ENCODE measurements at regions not wholly inside any gene's neighbourhood (a gene's known extent, or its start where the extent isn't known, plus 50 kb on each side); places are given as distances from the start of the nearest gene placed in this dataset.

DNA sequence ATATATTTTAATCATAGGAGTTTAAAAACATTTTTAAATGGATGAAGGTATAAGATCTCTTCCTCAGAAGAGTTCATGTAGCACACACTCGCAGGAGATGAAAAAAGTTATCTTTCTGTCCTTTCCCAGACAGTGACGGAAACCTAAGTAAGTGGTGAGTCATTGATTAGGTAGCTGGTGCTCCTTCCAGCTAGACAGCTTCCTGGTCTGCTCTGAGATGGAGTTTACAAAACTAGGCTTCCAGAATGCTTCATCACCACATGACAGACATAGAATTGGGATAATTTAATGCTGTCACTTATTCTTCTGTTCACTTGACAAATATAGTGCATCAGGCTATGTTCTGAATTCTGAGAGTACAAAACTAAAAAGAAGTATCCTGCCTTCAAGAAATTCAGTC lies 2393.0 kb upstream of the C9orf72 start (continued):
- no peak for TF ChIP-seq PRPF4 (IDR thresholded peaks at IDR 0.05; ENCODE audit: insufficient read depth, low read depth, low read length, poor library complexity, severe bottlenecking)
- TF ChIP-seq PHB2 (IDR thresholded peaks at IDR 0.05; ENCODE audit: low read depth) = no peak
- TF ChIP-seq, protein P1, sequence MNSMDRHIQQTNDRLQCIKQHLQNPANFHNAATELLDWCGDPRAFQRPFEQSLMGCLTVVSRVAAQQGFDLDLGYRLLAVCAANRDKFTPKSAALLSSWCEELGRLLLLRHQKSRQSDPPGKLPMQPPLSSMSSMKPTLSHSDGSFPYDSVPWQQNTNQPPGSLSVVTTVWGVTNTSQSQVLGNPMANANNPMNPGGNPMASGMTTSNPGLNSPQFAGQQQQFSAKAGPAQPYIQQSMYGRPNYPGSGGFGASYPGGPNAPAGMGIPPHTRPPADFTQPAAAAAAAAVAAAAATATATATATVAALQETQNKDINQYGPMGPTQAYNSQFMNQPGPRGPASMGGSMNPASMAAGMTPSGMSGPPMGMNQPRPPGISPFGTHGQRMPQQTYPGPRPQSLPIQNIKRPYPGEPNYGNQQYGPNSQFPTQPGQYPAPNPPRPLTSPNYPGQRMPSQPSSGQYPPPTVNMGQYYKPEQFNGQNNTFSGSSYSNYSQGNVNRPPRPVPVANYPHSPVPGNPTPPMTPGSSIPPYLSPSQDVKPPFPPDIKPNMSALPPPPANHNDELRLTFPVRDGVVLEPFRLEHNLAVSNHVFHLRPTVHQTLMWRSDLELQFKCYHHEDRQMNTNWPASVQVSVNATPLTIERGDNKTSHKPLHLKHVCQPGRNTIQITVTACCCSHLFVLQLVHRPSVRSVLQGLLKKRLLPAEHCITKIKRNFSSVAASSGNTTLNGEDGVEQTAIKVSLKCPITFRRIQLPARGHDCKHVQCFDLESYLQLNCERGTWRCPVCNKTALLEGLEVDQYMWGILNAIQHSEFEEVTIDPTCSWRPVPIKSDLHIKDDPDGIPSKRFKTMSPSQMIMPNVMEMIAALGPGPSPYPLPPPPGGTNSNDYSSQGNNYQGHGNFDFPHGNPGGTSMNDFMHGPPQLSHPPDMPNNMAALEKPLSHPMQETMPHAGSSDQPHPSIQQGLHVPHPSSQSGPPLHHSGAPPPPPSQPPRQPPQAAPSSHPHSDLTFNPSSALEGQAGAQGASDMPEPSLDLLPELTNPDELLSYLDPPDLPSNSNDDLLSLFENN (IDR thresholded peaks at IDR 0.05; ENCODE audit: low read depth in 2 of 2, low read length in 2 of 2) = no peak
- no peak for TF ChIP-seq DDX20 (tag; IDR thresholded peaks at IDR 0.05; ENCODE audit: low read depth)
- no peak for TF ChIP-seq SPI1 (IDR thresholded peaks at IDR 0.05; ENCODE audit: borderline replicate concordance, low read depth, low read length)
- TF ChIP-seq, protein P2, sequence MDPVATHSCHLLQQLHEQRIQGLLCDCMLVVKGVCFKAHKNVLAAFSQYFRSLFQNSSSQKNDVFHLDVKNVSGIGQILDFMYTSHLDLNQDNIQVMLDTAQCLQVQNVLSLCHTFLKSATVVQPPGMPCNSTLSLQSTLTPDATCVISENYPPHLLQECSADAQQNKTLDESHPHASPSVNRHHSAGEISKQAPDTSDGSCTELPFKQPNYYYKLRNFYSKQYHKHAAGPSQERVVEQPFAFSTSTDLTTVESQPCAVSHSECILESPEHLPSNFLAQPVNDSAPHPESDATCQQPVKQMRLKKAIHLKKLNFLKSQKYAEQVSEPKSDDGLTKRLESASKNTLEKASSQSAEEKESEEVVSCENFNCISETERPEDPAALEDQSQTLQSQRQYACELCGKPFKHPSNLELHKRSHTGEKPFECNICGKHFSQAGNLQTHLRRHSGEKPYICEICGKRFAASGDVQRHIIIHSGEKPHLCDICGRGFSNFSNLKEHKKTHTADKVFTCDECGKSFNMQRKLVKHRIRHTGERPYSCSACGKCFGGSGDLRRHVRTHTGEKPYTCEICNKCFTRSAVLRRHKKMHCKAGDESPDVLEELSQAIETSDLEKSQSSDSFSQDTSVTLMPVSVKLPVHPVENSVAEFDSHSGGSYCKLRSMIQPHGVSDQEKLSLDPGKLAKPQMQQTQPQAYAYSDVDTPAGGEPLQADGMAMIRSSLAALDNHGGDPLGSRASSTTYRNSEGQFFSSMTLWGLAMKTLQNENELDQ (CRISPR knock-in tag; IDR thresholded peaks at IDR 0.05; ENCODE audit: borderline replicate concordance) = no peak
- no peak for TF ChIP-seq FOXM1 (IDR thresholded peaks at IDR 0.05; ENCODE audit: low read depth)
- TF ChIP-seq FOXM1 (CRISPR knock-in tag; IDR thresholded peaks at IDR 0.05; ENCODE audit: low read depth) = no peak

All from K562 (cell line).